HL-60/S4 treated with phorbol 12-myristate 13-acetate at 8.2 ng/mL for 4 days and 3 days (cell line): ENCODE measurements at regions not wholly inside any gene's neighbourhood (a gene's known extent, or its start where the extent isn't known, plus 50 kb on each side); places are given as distances from the start of the nearest gene placed in this dataset.

Source experiments
- in situ Hi-C: fragments of 300-500 bp; cut with MboI; formaldehyde crosslinking; loops from 2 replicates; pipeline ENCODE4 v1.15.0; 2022; ENCODE audit warnings: low sequenced_read_pairs

DNA sequence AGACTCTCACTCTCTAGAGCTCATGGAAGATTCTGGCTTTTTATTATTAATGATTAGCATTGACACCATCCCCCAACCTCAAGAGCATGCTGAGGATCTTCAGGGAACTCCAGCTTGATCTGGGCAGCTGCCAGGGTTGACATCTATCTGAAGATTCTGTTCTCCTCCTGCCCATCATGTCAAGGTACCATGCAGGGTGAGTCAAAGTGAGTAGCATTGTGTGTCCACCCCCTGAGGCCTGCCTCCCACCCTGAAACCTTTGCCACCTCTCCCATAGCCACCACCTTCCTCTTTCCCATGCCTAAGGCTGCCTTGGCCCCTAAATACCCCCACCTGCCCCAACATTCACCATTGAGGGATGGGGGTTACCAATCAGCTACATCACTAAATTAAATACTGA, 70.1 kb upstream of the SLCO3A1 start:
- in situ Hi-C loops, result no loop called here

DNA sequence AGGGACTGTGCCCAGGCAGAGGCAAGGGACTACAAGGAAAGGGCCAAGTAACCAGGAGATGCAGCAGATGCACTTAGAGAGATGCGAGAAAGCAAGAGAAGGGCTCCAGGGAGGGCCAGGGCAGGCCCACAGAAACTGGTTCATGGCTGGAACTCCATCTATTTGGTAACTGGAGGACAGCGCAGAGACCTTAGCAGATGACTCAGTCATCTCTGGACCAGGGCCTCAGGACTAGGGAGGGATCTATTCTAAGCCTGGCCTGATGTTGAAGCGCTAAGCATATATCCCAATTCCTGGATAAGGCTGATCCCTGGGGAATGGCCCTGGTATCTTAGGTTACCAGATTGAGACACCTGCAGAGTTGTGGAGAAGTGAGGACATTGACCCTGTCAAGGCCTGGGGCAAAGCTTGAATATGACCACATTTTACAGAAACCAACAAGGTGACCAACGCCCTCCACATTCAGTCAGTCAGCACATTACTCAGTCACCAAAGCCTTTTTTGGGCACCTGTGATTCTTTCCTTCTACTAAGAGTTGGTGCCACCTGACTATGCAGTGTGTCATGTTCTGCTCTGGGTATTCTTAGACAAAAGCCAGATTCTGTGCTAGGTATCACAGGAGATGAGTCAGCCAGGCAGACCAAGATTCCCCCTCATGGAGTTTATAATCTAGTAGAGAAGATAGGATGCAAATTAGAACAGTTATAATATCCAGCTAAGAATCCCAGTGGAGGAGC, 68.4 kb upstream of the SLCO3A1 start:
- in situ Hi-C loops, result no loop called here

DNA sequence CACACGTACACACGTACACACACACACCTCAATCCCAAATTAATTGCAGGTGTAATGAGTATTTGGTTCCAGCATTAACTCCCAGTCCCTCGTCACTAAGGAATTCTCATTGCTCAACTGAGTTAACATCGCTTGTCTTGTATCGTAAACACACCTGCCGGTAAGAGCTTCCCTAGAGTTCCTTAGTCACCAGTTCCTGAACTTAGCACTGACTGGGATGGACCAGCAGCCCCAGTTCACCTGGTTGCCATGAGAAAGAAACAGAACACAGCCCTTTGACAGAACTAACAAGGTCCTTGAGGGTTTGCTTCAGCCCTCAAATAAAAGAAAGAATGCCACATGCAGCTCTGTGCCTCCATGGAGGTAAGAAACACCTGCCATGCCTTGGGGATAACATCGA, 66.3 kb upstream of the SLCO3A1 start:
- in situ Hi-C loops, result no loop called here

DNA sequence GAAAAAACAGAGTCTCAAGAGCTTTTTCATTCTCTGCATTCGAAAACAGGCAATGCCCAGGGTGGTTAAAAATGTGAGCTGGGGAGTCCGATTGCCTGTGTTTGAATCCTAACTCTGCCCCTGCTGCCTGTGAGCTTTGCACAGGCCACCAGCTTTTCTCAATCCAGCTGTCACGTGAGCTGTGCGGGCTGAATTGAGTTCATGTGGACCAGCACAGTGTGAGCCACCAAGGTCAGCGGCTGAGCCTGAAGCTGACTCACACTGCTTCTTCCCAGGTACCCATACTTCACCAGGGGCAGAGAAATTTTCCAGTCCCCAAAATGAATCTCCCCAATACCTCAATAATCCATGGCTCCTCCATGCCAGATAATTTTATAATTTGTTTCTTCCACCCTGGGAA, 64.4 kb upstream of the SLCO3A1 start:
- in situ Hi-C loops, result no loop called here

DNA sequence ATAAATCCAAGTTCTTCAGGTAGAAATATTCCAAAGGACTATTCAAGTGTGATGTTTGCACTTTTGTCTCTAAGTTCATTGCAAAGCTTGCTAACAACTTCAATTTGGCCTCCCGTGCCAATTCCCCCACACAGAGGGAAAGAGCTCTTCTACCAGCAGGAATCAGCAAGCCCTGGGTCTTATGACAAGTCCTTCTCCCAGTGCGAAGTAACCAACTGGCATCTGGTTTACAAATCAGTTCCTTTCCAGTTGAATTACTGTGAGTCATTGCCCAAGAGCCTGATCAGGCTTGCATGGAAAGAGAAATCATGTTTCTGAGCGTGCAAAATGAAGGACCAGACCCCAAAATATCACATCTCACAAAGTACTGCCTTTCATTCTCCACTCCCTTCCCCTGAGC, 62.7 kb upstream of the SLCO3A1 start:
- in situ Hi-C loops, result no loop called here

DNA sequence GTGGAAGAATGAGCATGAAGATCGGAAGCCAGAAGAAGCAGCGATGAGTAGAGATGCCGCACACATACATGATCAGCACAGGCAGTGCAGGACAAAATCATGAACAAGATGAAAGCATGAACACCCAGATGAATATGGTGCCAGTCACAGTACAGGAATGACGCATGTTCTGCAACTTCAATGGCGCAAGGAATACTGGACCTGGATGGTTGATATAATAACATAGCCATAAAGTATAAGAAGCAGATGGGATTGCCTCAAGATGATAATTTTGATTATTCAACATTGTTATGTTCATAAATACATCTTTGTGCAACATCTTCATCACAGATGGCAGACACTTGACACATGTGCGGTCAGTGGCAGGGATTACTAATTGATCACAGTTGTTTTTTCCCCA, 59.7 kb upstream of the SLCO3A1 start:
- in situ Hi-C loops, result no loop called here

DNA sequence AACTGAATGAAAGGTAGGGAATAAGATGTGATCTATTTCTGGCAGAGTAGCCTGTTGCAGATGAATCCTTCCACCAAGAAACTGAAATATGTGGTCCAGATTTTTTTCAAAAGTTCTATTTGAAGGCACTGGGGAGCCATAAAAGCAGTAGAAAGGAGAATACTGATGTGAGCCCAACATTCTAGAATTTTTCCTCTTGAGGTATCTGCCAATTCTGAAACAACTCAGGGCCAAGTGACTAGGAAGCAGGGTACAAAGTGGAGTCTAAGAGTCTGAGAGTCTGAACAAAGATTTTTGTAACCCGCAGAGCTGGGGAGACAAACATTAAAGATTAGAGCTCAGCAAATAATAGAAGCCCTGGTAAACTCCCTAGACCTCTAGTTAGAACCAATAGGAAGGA, 58.3 kb upstream of the SLCO3A1 start:
- in situ Hi-C loops, result no loop called here

DNA sequence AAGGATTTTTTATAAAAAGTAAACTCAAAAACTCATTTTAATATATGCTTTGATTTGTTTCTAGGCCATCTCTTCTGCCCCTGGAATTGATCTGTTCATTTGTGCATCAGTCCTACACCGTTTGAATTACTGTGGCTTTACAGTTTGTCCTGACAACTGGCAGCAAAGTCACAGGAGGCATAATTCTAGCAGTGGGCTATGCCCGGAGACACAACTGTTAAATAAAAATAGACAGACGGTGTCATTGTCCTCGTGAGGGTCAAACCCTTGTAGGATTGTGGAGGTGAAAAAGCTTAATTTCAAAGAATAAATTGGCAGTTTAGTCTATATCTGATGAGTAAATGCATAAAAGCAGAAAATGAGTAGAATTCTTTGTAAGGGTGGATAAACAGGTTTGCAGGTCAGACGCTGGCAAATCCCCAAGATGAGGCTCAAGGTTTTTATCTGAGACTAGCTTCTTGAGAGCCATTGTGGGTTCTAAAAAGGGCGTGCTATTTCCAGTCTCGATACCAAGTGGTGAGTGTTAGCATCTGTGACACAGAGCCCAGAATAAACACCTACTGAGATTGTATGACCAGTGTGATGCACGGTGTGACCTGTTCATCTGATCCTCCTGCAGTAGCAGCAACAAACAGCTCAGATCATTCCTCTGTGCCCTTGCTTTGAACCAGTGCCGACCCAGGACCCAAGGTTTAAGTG, 51.5 kb upstream of the SLCO3A1 start:
- in situ Hi-C loops, result no loop called here

DNA sequence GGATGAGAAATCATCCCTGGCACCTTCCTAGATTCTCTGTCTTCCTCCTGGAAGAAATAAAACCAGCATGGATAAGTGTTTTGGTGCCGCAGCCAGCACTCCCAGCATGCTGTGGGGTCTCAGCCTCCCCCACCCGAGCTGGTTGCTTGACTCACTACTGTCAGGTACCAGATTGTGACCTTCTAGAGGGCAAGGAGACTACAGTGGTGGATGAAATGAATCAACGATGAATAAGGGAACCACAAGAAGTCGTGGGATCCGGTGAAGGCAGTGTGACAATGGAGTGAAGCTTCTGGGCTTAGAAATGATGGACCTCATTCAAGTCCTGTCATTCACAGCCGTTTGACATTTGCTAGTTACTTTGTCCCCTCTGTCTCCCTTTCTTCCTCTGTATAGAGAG, 50.2 kb upstream of the SLCO3A1 start:
- in situ Hi-C loops, result no loop called here
